ENCODE measurements at regions not wholly inside any gene's neighbourhood (a gene's known extent, or its start where the extent isn't known, plus 50 kb on each side); places are given as distances from the start of the nearest gene placed in this dataset.
A peak's percentile ranks its signal among the peaks of the same experiment; 100 is the strongest.

DNA sequence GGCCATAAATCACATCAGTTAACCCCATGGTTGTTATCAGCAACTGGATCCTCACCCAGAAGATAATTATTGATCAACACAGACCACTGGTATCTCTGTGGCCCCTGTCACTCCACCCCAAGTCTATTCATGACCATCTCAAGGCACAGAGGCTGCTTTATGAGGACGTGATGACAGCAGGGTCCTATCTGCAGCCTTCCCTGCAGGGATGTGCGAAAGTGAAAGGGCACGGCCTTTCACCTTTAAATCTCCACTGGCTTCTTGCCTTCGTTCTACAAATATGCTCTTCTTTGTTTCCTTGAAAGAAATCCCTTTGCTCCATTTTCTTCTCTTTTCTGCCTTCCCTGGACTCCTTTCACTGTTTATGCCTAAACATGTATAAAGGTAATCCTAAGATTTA, 170.6 kb upstream of the EDNRA start:
- H2BK5ac ChIP-seq (ENCODE audit: low read length), result no peak overlapping the region
- no peaks in the 10 kb centered on the region for H3K36me3 ChIP-seq (replicated peaks in 1 of 2; ENCODE audit: control insufficient read depth in 2 of 2, insufficient read depth in 2 of 2, low read length in 2 of 2)
- H3K9me3 ChIP-seq (replicated peaks in 1 of 2; ENCODE audit: control insufficient read depth in 2 of 2, insufficient read depth in 1 of 2, low read depth in 1 of 2, low read length in 2 of 2), result no peaks in the 10 kb centered on the region
- H3K14ac ChIP-seq (ENCODE audit: low read length), result no peak overlapping the region
- H3K27ac ChIP-seq (replicated peaks; ENCODE audit: low read length), result peak overlapping the region; percentile 16
- no peak overlapping the region for H4K91ac ChIP-seq (ENCODE audit: low read depth, low read length, poor library complexity)
- no peak overlapping the region for H3K18ac ChIP-seq (ENCODE audit: low read length)
- no peak overlapping the region for H2BK15ac ChIP-seq (ENCODE audit: low read length)
- no peak overlapping the region for H2AK5ac ChIP-seq (ENCODE audit: low read depth, low read length)
- DNase-seq (ENCODE audit: low spot score), result peak; percentile 26
- H3K9ac ChIP-seq (ENCODE audit: low read depth, low read length, poor library complexity), result no peak overlapping the region
- no peak overlapping the region for H2BK12ac ChIP-seq (ENCODE audit: low read length)
- H2BK120ac ChIP-seq (ENCODE audit: low read depth, low read length), result no peak overlapping the region
- H3K4me1 ChIP-seq (ENCODE audit: control insufficient read depth in 2 of 2, insufficient read depth in 1 of 2, low read depth in 1 of 2, low read length in 2 of 2), result peaks cover 0 to 4% of the 10 kb centered on the region in 2 donors
- H3K23ac ChIP-seq (ENCODE audit: low read depth, low read length, poor library complexity), result no peak overlapping the region
- H3K4me3 ChIP-seq (ENCODE audit: low read length in 2 of 2), result no peak overlapping the region
- no CpG with 5 or more reads among the region's 4 CpGs for WGBS, 2 donors (ENCODE audit: extremely low coverage in 2 of 2, insufficient read length in 2 of 2, insufficient replicate concordance in 1 of 2)
- H3K4ac ChIP-seq (ENCODE audit: low read length), result no peak overlapping the region
- H4K8ac ChIP-seq (ENCODE audit: low read depth, low read length), result no peak overlapping the region
- no peak overlapping the region for H3K4me2 ChIP-seq (ENCODE audit: insufficient read depth, low read length, poor library complexity, severe bottlenecking)
- no peak overlapping the region for H2AFZ ChIP-seq (ENCODE audit: low read length)
- H3K27me3 ChIP-seq (ENCODE audit: control insufficient read depth in 3 of 3, insufficient read depth in 3 of 3, low read depth in 1 of 3, low read length in 3 of 3), result no peaks in the 10 kb centered on the region
- H3K79me1 ChIP-seq (ENCODE audit: low read depth, low read length), result no peaks in the 10 kb centered on the region

DNA sequence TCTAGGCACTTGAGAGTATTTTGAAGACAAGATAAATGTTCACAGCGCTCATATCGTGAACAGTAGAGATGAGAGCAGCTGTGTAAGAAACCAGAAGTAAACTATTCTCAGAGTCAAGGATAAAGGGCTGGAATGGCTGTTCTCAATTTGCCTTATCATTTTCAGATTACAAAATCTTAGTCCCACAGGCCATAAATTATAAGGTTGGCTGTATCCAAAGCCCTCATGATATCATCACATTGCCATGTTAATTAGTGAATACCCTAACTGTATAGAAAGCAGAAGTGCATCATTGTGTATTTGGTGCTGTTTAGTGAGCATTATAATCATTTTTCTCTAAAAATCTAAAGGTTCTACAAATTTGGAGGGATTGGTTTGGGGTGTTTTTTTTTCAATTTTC, 168.9 kb upstream of the EDNRA start:
- Histone ChIP-seq H3K18ac (ENCODE audit: low read length) (no peak overlapping the region), H3K9ac (ENCODE audit: low read depth, low read length, poor library complexity) (no peak overlapping the region), H3K4me2 (ENCODE audit: insufficient read depth, low read length, poor library complexity, severe bottlenecking) (no peak overlapping the region), H2BK120ac (ENCODE audit: low read depth, low read length) (no peak overlapping the region), H3K79me1 (ENCODE audit: low read depth, low read length) (no peaks in the 10 kb centered on the region), H4K91ac (ENCODE audit: low read depth, low read length, poor library complexity) (no peak overlapping the region), H3K23ac (ENCODE audit: low read depth, low read length, poor library complexity) (no peak overlapping the region), H4K8ac (ENCODE audit: low read depth, low read length) (no peak overlapping the region), H2AK5ac (ENCODE audit: low read depth, low read length) (no peak overlapping the region), H3K4me3 (ENCODE audit: low read length in 2 of 2) (no peak overlapping the region), H2AFZ (ENCODE audit: low read length) (no peak overlapping the region), H3K27ac (replicated peaks; ENCODE audit: low read length) (no peak overlapping the region), H3K9me3 (replicated peaks in 1 of 2; ENCODE audit: control insufficient read depth in 2 of 2, insufficient read depth in 1 of 2, low read depth in 1 of 2, low read length in 2 of 2) (no peaks in the 10 kb centered on the region), H2BK12ac (ENCODE audit: low read length) (no peak overlapping the region), H3K27me3 (ENCODE audit: control insufficient read depth in 3 of 3, insufficient read depth in 3 of 3, low read depth in 1 of 3, low read length in 3 of 3) (no peaks in the 10 kb centered on the region), H3K4ac (ENCODE audit: low read length) (no peak overlapping the region), H2BK15ac (ENCODE audit: low read length) (no peak overlapping the region), H3K36me3 (replicated peaks in 1 of 2; ENCODE audit: control insufficient read depth in 2 of 2, insufficient read depth in 2 of 2, low read length in 2 of 2) (no peaks in the 10 kb centered on the region), H2BK5ac (ENCODE audit: low read length) (no peak overlapping the region), H3K14ac (ENCODE audit: low read length) (no peak overlapping the region), H3K4me1 (ENCODE audit: control insufficient read depth in 2 of 2, insufficient read depth in 1 of 2, low read depth in 1 of 2, low read length in 2 of 2) (peaks cover 0 to 4% of the 10 kb centered on the region in 2 donors)
- no CpG with 5 or more reads among the region's 2 CpGs for WGBS, 2 donors (ENCODE audit: extremely low coverage in 2 of 2, insufficient read length in 2 of 2, insufficient replicate concordance in 1 of 2)
- DNase-seq (ENCODE audit: low spot score), result no peak

DNA sequence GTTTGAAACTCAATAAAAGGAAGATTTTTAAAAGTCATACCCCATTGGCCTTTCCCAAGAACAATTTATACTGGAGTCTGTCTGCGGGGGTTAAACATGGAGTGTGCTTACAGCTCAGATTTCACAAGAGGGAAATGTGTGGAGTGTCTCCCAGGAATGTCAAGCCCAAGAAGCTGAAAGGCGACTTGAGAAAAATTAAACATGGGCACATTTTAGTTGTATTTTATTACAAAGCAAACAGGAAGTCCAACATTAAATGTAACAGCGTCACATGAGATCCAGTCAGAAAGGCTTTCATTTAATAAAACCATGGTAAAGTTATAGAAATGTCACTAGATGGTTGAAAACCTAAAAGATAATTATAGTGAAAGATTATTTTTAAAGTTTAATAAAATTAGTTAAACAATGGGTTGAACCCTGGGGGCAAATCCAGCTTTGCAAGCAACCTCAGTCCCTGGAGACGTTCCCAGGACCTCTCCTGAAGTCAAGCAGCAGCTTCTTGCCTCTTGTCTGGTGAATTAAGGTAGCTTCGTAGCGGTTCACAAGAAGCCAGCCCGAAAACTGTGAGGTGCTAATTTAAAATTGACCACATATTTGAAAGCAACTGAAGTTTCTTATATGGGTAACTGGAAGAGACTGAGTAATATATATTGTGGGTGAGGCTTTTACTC, 168.4 kb upstream of the EDNRA start:
- no CpG with 5 or more reads among the region's 7 CpGs for WGBS, 2 donors (ENCODE audit: extremely low coverage in 2 of 2, insufficient read length in 2 of 2, insufficient replicate concordance in 1 of 2)
- H3K14ac ChIP-seq (ENCODE audit: low read length), result no peak overlapping the region
- no peak overlapping the region for H2AFZ ChIP-seq (ENCODE audit: low read length)

GRCh38 chr4:147313108-147313507, 167.8 kb upstream of the EDNRA start:
- no CpG with 5 or more reads among the region's 1 CpG for WGBS, 2 donors (ENCODE audit: extremely low coverage in 2 of 2, insufficient read length in 2 of 2, insufficient replicate concordance in 1 of 2)
- no peaks in the 10 kb centered on the region for H3K36me3 ChIP-seq (replicated peaks in 1 of 2; ENCODE audit: control insufficient read depth in 2 of 2, insufficient read depth in 2 of 2, low read length in 2 of 2)
- DNase-seq (ENCODE audit: low spot score), result no peak
- no peaks in the 10 kb centered on the region for H3K27me3 ChIP-seq (ENCODE audit: control insufficient read depth in 3 of 3, insufficient read depth in 3 of 3, low read depth in 1 of 3, low read length in 3 of 3)
- no peaks in the 10 kb centered on the region for H3K9me3 ChIP-seq (replicated peaks in 1 of 2; ENCODE audit: control insufficient read depth in 2 of 2, insufficient read depth in 1 of 2, low read depth in 1 of 2, low read length in 2 of 2)
- H3K27ac ChIP-seq (replicated peaks; ENCODE audit: low read length), result no peak overlapping the region
- H3K23ac ChIP-seq (ENCODE audit: low read depth, low read length, poor library complexity), result no peak overlapping the region
- peaks cover 0 to 4% of the 10 kb centered on the region in 2 donors for H3K4me1 ChIP-seq (ENCODE audit: control insufficient read depth in 2 of 2, insufficient read depth in 1 of 2, low read depth in 1 of 2, low read length in 2 of 2)
- H2BK5ac ChIP-seq (ENCODE audit: low read length), result no peak overlapping the region
- H3K4ac ChIP-seq (ENCODE audit: low read length), result no peak overlapping the region
- no peak overlapping the region for H2BK15ac ChIP-seq (ENCODE audit: low read length)
- H3K4me3 ChIP-seq (ENCODE audit: low read length in 2 of 2), result no peak overlapping the region
- H4K91ac ChIP-seq (ENCODE audit: low read depth, low read length, poor library complexity), result no peak overlapping the region
- no peak overlapping the region for H3K9ac ChIP-seq (ENCODE audit: low read depth, low read length, poor library complexity)
- no peak overlapping the region for H3K14ac ChIP-seq (ENCODE audit: low read length)
- no peak overlapping the region for H3K18ac ChIP-seq (ENCODE audit: low read length)
- no peak overlapping the region for H2BK12ac ChIP-seq (ENCODE audit: low read length)
- no peaks in the 10 kb centered on the region for H3K79me1 ChIP-seq (ENCODE audit: low read depth, low read length)
- H2AK5ac ChIP-seq (ENCODE audit: low read depth, low read length), result no peak overlapping the region
- no peak overlapping the region for H2AFZ ChIP-seq (ENCODE audit: low read length)
- no peak overlapping the region for H2BK120ac ChIP-seq (ENCODE audit: low read depth, low read length)
- no peak overlapping the region for H3K4me2 ChIP-seq (ENCODE audit: insufficient read depth, low read length, poor library complexity, severe bottlenecking)
- no peak overlapping the region for H4K8ac ChIP-seq (ENCODE audit: low read depth, low read length)

More for the DNA sequence above, 168.4 kb upstream of the EDNRA start:
- Histone ChIP-seq H2BK5ac (ENCODE audit: low read length) (no peak overlapping the region), H4K91ac (ENCODE audit: low read depth, low read length, poor library complexity) (no peak overlapping the region), H3K4me3 (ENCODE audit: low read length in 2 of 2) (no peak overlapping the region), H3K9ac (ENCODE audit: low read depth, low read length, poor library complexity) (no peak overlapping the region), H2BK120ac (ENCODE audit: low read depth, low read length) (no peak overlapping the region), H3K23ac (ENCODE audit: low read depth, low read length, poor library complexity) (no peak overlapping the region), H3K27ac (replicated peaks; ENCODE audit: low read length) (no peak overlapping the region), H3K36me3 (replicated peaks in 1 of 2; ENCODE audit: control insufficient read depth in 2 of 2, insufficient read depth in 2 of 2, low read length in 2 of 2) (no peaks in the 10 kb centered on the region), H3K27me3 (ENCODE audit: control insufficient read depth in 3 of 3, insufficient read depth in 3 of 3, low read depth in 1 of 3, low read length in 3 of 3) (no peaks in the 10 kb centered on the region), H3K18ac (ENCODE audit: low read length) (no peak overlapping the region), H2BK12ac (ENCODE audit: low read length) (no peak overlapping the region), H3K4me2 (ENCODE audit: insufficient read depth, low read length, poor library complexity, severe bottlenecking) (no peak overlapping the region), H3K4me1 (ENCODE audit: control insufficient read depth in 2 of 2, insufficient read depth in 1 of 2, low read depth in 1 of 2, low read length in 2 of 2) (peaks cover 0 to 4% of the 10 kb centered on the region in 2 donors), H3K9me3 (replicated peaks in 1 of 2; ENCODE audit: control insufficient read depth in 2 of 2, insufficient read depth in 1 of 2, low read depth in 1 of 2, low read length in 2 of 2) (no peaks in the 10 kb centered on the region), H4K8ac (ENCODE audit: low read depth, low read length) (no peak overlapping the region), H3K4ac (ENCODE audit: low read length) (no peak overlapping the region), H2BK15ac (ENCODE audit: low read length) (no peak overlapping the region), H3K79me1 (ENCODE audit: low read depth, low read length) (no peaks in the 10 kb centered on the region), H2AK5ac (ENCODE audit: low read depth, low read length) (no peak overlapping the region)
- DNase-seq (ENCODE audit: low spot score), result no peak

All from neuronal stem cell (in vitro differentiated cells).